Karpas-422 (cell line): ENCODE measurements at regions not wholly inside any gene's neighbourhood (a gene's known extent, or its start where the extent isn't known, plus 50 kb on each side); places are given as distances from the start of the nearest gene placed in this dataset.

Experiments
- DNase-seq: peaks from one replicate; pipeline ENCODE4 v3.0.0-alpha.2; 2015
- H2AFZ ChIP-seq: fragments of 200-600 bp; sonication (generic); 2 replicates; pipeline ENCODE4 v1.6.1; 2014; ENCODE audit warnings: antibody characterized with exemption, low read length, mixed read lengths
- H3K27ac ChIP-seq: fragments of 200-600 bp; sonication (generic); 2 replicates; pipeline ENCODE4 v1.5.1; 2014; ENCODE audit warnings: mild to moderate bottlenecking, low read length, moderate library complexity
- H3K27me3 ChIP-seq: fragments of 200-600 bp; sonication (generic); 2 replicates; pipeline ENCODE4 v1.6.1; 2014; ENCODE audit warnings: low read length, mixed read lengths
- H3K36me3 ChIP-seq: fragments of 200-600 bp; sonication (generic); 2 replicates; pipeline ENCODE4 v1.6.1; 2014; ENCODE audit warnings: low read length, mixed read lengths; ENCODE audit not compliant: insufficient read depth
- H3K4me1 ChIP-seq: fragments of 200-600 bp; sonication (generic); 2 replicates; pipeline ENCODE4 v1.6.1; 2014; ENCODE audit warnings: mild to moderate bottlenecking, low read length, mixed read lengths
- H3K4me2 ChIP-seq: fragments of 200-600 bp; sonication (generic); 2 replicates; pipeline ENCODE4 v1.6.1; 2014; ENCODE audit warnings: low read length, low read depth, mild to moderate bottlenecking; ENCODE audit not compliant: poor library complexity, severe bottlenecking
- H3K4me3 ChIP-seq: fragments of 200-600 bp; sonication (generic); 2 replicates; pipeline ENCODE4 v1.5.1; 2014; ENCODE audit warnings: mild to moderate bottlenecking, antibody characterized with exemption, low read length, mixed read lengths
- H3K79me2 ChIP-seq: fragments of 200-600 bp; sonication (generic); 2 replicates; pipeline ENCODE4 v1.6.1; 2014; ENCODE audit warnings: mild to moderate bottlenecking, low read length, mixed read lengths
- H3K9ac ChIP-seq: fragments of 200-600 bp; sonication (generic); 2 replicates; pipeline ENCODE4 v1.6.0; 2014; ENCODE audit warnings: low read length
- H3K9me2 ChIP-seq: fragments of 200-600 bp; sonication (generic), shearing (Covaris generic); replicated peaks from 2 replicates; pipeline ENCODE4 v1.6.0; 2014; ENCODE audit warnings: mild to moderate bottlenecking, low read length, moderate library complexity; ENCODE audit not compliant: insufficient read depth
- H3K9me3 ChIP-seq: fragments of 300-700, 200-600 bp; sonication (generic); 2 replicates; pipeline ENCODE4 v1.6.1; 2014; ENCODE audit warnings: low read length, mixed read lengths
- H4K20me1 ChIP-seq: fragments of 200-600 bp; sonication (generic); 2 replicates; pipeline ENCODE4 v1.6.1; 2014; ENCODE audit warnings: mild to moderate bottlenecking, antibody characterized with exemption, low read length, low read depth; ENCODE audit not compliant: insufficient read depth

DNA sequence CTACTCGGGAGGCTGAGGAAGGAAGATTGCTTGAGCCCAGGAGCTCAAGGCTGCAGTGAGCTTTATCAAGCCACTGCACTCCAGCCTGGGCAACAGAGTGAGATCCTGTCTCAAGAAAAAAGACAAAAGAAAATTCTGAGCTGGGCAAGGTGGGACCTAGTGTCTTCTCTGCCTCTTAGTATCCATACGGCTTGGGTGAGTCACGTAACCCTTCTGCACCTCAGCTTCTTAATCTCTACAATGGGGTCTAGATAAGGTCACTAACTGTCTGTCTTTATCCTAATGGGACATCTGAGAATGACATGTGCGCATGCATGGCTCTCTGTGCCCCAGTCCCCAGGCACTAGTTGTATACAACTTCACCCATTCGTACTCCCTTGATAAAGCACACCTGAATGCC, 53.4 kb upstream of the TLK1 start:
- no peaks in the 10 kb centered on the region for H3K9me3 ChIP-seq
- no peak overlapping the region for H3K4me2 ChIP-seq
- H3K4me1 ChIP-seq, result peaks cover 12% of the 10 kb centered on the region
- no peaks in the 10 kb centered on the region for H4K20me1 ChIP-seq
- H3K9me2 ChIP-seq, result no peaks in the 10 kb centered on the region
- H3K79me2 ChIP-seq, result no peaks in the 10 kb centered on the region
- H3K9ac ChIP-seq, result no peak overlapping the region
- no peaks in the 10 kb centered on the region for H3K36me3 ChIP-seq
- no peak for DNase-seq
- no peak overlapping the region for H3K4me3 ChIP-seq
- 0 out of 2 replicates have a peak, but pooled peaks cover 2% of the 10 kb centered on the region for H3K27me3 ChIP-seq
- no peak overlapping the region for H3K27ac ChIP-seq
- no peak overlapping the region for H2AFZ ChIP-seq

DNA sequence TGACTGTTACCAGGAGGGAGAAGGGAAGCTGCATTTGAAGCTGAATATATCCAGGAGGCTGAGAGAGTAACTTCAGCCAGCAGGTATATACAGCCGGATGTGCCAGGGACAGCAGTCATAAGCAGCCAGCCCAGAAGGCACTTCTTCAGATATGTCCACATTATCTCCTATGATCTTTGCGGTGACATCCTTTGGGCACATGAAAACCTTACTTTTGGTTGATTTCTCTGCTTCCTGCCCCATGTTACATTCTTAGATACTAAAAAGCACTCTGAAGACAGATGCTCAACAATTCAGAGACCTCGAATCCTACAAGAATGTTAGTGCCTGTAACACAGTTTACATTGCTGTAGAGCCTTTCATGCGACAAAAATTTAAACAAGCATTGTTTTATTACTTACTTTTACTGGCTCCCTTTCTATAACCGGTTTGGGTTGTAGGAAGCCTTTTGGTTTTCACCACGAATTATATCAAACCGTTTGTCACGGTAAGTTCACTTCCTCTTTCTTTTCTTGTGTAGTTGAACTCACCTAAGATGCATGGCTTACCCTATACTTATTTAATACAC, 50.3 kb upstream of the TLK1 start:
- H3K9ac ChIP-seq, result peak overlapping the region; percentile 62
- peak overlapping the region; percentile 86 for H3K4me2 ChIP-seq
- no peaks in the 10 kb centered on the region for H3K79me2 ChIP-seq
- no peaks in the 10 kb centered on the region for H3K36me3 ChIP-seq
- H3K27ac ChIP-seq, result peak overlapping the region; percentile 44; the same call in 1 of the 2 replicates
- H3K4me1 ChIP-seq, result peaks cover 14% of the 10 kb centered on the region
- peak overlapping the region; percentile 64 for H3K4me3 ChIP-seq
- DNase-seq, result peak; percentile 69
- no peaks in the 10 kb centered on the region for H3K9me2 ChIP-seq
- H2AFZ ChIP-seq, result peak overlapping the region; percentile 98
- no peaks in the 10 kb centered on the region for H3K9me3 ChIP-seq
- no peaks in the 10 kb centered on the region for H4K20me1 ChIP-seq
- H3K27me3 ChIP-seq, result 0 out of 2 replicates have a peak, but pooled peaks cover 2% of the 10 kb centered on the region
